Keratinocyte (primary cell): ENCODE measurements at regions not wholly inside any gene's neighbourhood (a gene's known extent, or its start where the extent isn't known, plus 50 kb on each side); places are given as distances from the start of the nearest gene placed in this dataset.

ENCODE experiments used
- DNase-seq: peaks from one replicate; pipeline ENCODE4 v3.0.0-alpha.2; 2011; ENCODE audit warnings: low read depth, missing footprints, low spot score
- FAIRE-seq: peaks from 2 replicates; lab custom pipeline; 2011; peaks lifted over from hg19 to GRCh38; lab: Jason Lieb, UNC
- H2AFZ ChIP-seq: 2 replicates; pipeline ENCODE4 v1.6.0; 2012; ENCODE audit warnings: low read length, control low read depth, inconsistent platforms; ENCODE audit not compliant: control insufficient read depth
- H3K27ac ChIP-seq: 2 replicates; pipeline ENCODE4 v1.5.1; 2011; ENCODE audit warnings: low read length; ENCODE audit not compliant: control insufficient read depth, insufficient read depth
- H3K27me3 ChIP-seq: 3 replicates; pipeline ENCODE4 v1.6.0; 2011; ENCODE audit warnings: low read length; ENCODE audit not compliant: control insufficient read depth, insufficient read depth; ENCODE audit errors: extremely low read depth
- H3K36me3 ChIP-seq, 2 experiments: 2 replicates in 1 of 2; 3 replicates in 1 of 2; pipeline ENCODE4 v1.5.1; 2011; ENCODE audit warnings: low read length in 2 of 2, mild to moderate bottlenecking in 1 of 2; ENCODE audit not compliant: control insufficient read depth in 2 of 2, insufficient read depth in 2 of 2; ENCODE audit errors: extremely low read depth in 1 of 2
- H3K4me1 ChIP-seq: 3 replicates; pipeline ENCODE4 v1.5.1; 2011; ENCODE audit warnings: low read length; ENCODE audit not compliant: control insufficient read depth, insufficient read depth; ENCODE audit errors: extremely low read depth
- H3K4me2 ChIP-seq: 3 replicates; pipeline ENCODE4 v1.6.0; 2011; ENCODE audit warnings: low read depth, low read length; ENCODE audit not compliant: control insufficient read depth, insufficient read depth; ENCODE audit errors: extremely low read depth
- H3K4me3 ChIP-seq, 3 experiments: fragments of 200-600 bp in 1 of 3; sonication (generic) in 1 of 3; 2 replicates in 2 of 3; 3 replicates in 1 of 3; pipeline ENCODE4 v1.5.1; 2011 to 2016; ENCODE audit warnings: low read length in 3 of 3, mild to moderate bottlenecking in 3 of 3, control low read depth in 2 of 3, inconsistent platforms in 1 of 3, low read depth in 1 of 3, mixed read lengths in 1 of 3, mixed run types in 1 of 3, moderate library complexity in 1 of 3; ENCODE audit not compliant: control insufficient read depth in 2 of 3, insufficient read depth in 2 of 3; ENCODE audit errors: extremely low read depth in 1 of 3
- H3K79me2 ChIP-seq: 2 replicates; pipeline ENCODE4 v1.6.0; 2012; ENCODE audit warnings: low read length; ENCODE audit not compliant: control insufficient read depth, insufficient read depth
- H3K9ac ChIP-seq: 3 replicates; pipeline ENCODE4 v1.6.0; 2011; ENCODE audit warnings: low read length; ENCODE audit not compliant: control insufficient read depth, insufficient read depth; ENCODE audit errors: extremely low read depth
- H3K9me1 ChIP-seq: 3 replicates; pipeline ENCODE4 v1.6.0; 2011; ENCODE audit warnings: low read length; ENCODE audit not compliant: control insufficient read depth, insufficient read depth; ENCODE audit errors: extremely low read depth
- H3K9me3 ChIP-seq: 2 replicates; pipeline ENCODE4 v1.5.1; 2012; ENCODE audit warnings: low read depth, low read length; ENCODE audit not compliant: control insufficient read depth
- H4K20me1 ChIP-seq: 3 replicates; pipeline ENCODE4 v1.6.0; 2011; ENCODE audit warnings: low read length; ENCODE audit not compliant: control insufficient read depth, insufficient read depth; ENCODE audit errors: extremely low read depth
- CTCF ChIP-seq, 3 experiments: IDR thresholded peaks in 1 of 3; conservative IDR thresholded peaks in 1 of 3; optimal IDR thresholded peaks in 1 of 3; 2 replicates in 2 of 3; 3 replicates in 1 of 3; pipeline versions ENCODE3 to v1.5.1; 2011; ENCODE audit warnings: low read length in 3 of 3, mild to moderate bottlenecking in 3 of 3, moderate library complexity in 2 of 3, control low read depth in 1 of 3, inconsistent platforms in 1 of 3; ENCODE audit not compliant: insufficient read depth in 2 of 3; ENCODE audit errors: extremely low read depth in 1 of 3
- EZH2 ChIP-seq: IDR thresholded peaks from one replicate; pipeline ENCODE4 v1.6.1; 2012; ENCODE audit warnings: inconsistent platforms, mild to moderate bottlenecking, low read length, moderate library complexity
- dilution Hi-C: fragments of 300-500 bp; cut with MboI; formaldehyde crosslinking; loops from one replicate; pipeline ENCODE4 v1.7.0; 2020; ENCODE audit warnings: low sequenced_read_pairs; ENCODE audit not compliant: extremely low pct_ligation_motif_present

- H3K27me3 ChIP-seq, result no peaks in the 10 kb centered on the region
- no peak overlapping the region for H3K4me2 ChIP-seq
- H3K9me3 ChIP-seq, result no peaks in the 10 kb centered on the region
- no peaks in the 10 kb centered on the region for H4K20me1 ChIP-seq
- TF ChIP-seq EZH2 (no peak), CTCF (optimal IDR thresholded peaks at IDR 0.05 in 1 of 3, IDR thresholded peaks at IDR 0.05 in 1 of 3, conservative IDR thresholded peaks at IDR 0.05 in 1 of 3; ENCODE audit: extremely low read depth in 1 of 3, insufficient read depth in 2 of 3, low read length in 3 of 3) (no peak)
- H3K36me3 ChIP-seq, result no peaks in the 10 kb centered on the region
- H3K9ac ChIP-seq, result no peak overlapping the region
- H3K79me2 ChIP-seq, result no peaks in the 10 kb centered on the region
- H3K9me1 ChIP-seq, result no peaks in the 10 kb centered on the region
- dilution Hi-C loops, result no loop called here
- no peaks in the 10 kb centered on the region for H3K4me1 ChIP-seq
- no peak overlapping the region for H3K27ac ChIP-seq
- no peak overlapping the region for H3K4me3 ChIP-seq
- FAIRE-seq (no peak), DNase-seq (no peak)
- H2AFZ ChIP-seq, result no peak overlapping the region
Measured at GRCh38 chr7:53965716-53966115, 576.5 kb upstream of the VSTM2A start.

- Histone ChIP-seq H4K20me1 (no peaks in the 10 kb centered on the region), H3K27me3 (no peaks in the 10 kb centered on the region), H3K79me2 (no peaks in the 10 kb centered on the region), H3K36me3 (no peaks in the 10 kb centered on the region), H3K4me1 (no peaks in the 10 kb centered on the region), H3K9ac (no peak overlapping the region), H3K27ac (no peak overlapping the region), H3K9me1 (no peaks in the 10 kb centered on the region), H2AFZ (no peak overlapping the region), H3K9me3 (no peaks in the 10 kb centered on the region), H3K4me2 (no peak overlapping the region), H3K4me3 (no peak overlapping the region)
- FAIRE-seq, result no peak
- TF ChIP-seq EZH2 (no peak), CTCF (optimal IDR thresholded peaks at IDR 0.05 in 1 of 3, IDR thresholded peaks at IDR 0.05 in 1 of 3, conservative IDR thresholded peaks at IDR 0.05 in 1 of 3; ENCODE audit: extremely low read depth in 1 of 3, insufficient read depth in 2 of 3, low read length in 3 of 3) (no peak)
- dilution Hi-C loops, result no loop called here
- no peak for DNase-seq
Measured at GRCh38 chr7:53983480-53983879, 558.7 kb upstream of the VSTM2A start.
